T47D (cell line): ENCODE measurements at regions not wholly inside any gene's neighbourhood (a gene's known extent, or its start where the extent isn't known, plus 50 kb on each side); places are given as distances from the start of the nearest gene placed in this dataset.
"Not testable (repeated sequence)": the region's sequence is repeated elsewhere in the genome, so short reads cannot be mapped to it uniquely, and the experiment has no call there.

Experiments used
- DNase-seq, 2 experiments: peaks; one replicate each; pipeline versions ENCODE4 v3.0.0 to v3.0.0-alpha.2; 2011 to 2012; ENCODE audit warnings: low read depth in 1 of 2, low spot score in 1 of 2
- JUND ChIP-seq: IDR thresholded peaks from 2 replicates; pipeline ENCODE4 v1.6.1; 2012; ENCODE audit warnings: low read depth
- in situ Hi-C: cut with HindIII; loops from 2 replicates; pipeline ENCODE4 v1.10.0; 2016; ENCODE audit warnings: low sequenced_read_pairs, low pct_unique_long_range_greater_than_20kb

GRCh38 chr5:109570362-109570874 lies 119.3 kb upstream of the MAN2A1 start:
- in situ Hi-C loops, result no loop called here
- TF ChIP-seq JUND, result no peak

DNA sequence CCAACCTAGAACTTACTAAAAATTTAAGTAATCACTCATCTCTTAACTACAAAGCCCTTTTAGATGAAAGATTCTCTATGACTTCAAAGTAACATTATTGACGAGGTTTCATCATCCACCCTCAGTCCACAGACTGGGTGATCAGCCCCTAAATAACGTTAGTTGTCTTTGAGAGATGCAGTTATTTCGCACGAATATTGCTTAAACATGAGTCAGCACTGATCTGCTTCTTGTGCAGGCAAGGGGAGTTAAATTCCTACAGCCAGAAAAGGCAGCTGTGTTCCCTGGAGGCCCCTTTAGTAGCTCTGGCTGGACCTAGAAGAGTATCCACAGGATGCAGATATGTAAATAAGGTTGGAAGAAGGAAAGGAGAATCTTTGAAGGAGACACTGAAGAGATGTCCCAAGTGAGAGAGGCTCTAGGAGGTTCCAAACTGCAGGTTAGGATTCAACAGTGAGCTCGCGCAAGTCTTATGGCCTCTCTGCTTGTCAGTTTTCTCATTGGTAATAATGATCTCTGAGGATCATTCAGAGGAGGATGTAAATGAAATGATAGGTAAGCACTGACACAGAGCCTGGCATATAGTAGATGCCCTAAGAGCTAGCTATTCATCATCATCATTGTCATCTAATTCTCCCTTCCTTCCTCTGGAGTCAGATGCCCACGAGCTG lies 122.2 kb upstream of the MAN2A1 start:
- DNase-seq, result no peak
- in situ Hi-C loops, result no loop called here
- TF ChIP-seq JUND, result no peak

More at GRCh38 chr5:109570362-109570874, 119.3 kb upstream of the MAN2A1 start:
- DNase-seq, result no peak

DNA sequence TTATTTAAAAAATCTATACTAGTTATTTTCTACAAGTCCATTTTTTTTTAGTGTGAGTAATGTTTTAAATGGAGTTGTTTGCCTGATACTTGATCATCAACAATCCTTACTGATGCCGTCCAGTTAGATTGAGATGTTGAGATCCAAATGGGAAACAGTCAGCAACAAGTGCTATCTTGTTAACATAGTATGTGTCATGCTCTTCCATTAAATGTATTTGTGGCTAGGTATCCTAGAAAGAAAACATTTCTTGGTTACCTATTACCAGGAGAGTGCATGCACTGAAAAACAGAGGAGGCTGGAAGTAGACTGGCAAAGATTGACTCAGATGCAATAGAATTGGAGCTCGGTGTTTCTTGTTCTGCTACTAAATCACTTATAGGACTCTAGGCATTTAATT lies 123.4 kb upstream of the MAN2A1 start:
- in situ Hi-C loops, result no loop called here
- no peak for TF ChIP-seq JUND
- DNase-seq, result no peak

DNA sequence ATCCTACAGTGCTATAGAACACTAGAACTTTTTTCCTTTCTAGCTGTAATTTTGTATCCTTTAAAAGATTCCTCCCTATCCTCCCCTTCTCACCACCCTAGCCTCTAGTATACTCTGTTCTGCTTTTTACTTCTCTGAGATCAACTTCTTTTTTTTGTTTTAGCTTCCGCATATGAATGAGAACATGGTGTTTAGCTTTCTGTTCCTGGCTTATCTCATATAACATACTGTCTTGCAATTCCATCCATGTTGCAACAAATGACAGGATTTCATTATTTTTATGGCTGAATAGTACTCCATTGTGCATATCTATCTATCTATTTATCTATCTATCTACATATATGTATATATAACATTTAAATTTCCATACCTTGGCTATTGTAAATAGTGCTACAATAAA lies 126.0 kb upstream of the MAN2A1 start:
- no peak for TF ChIP-seq JUND

DNA sequence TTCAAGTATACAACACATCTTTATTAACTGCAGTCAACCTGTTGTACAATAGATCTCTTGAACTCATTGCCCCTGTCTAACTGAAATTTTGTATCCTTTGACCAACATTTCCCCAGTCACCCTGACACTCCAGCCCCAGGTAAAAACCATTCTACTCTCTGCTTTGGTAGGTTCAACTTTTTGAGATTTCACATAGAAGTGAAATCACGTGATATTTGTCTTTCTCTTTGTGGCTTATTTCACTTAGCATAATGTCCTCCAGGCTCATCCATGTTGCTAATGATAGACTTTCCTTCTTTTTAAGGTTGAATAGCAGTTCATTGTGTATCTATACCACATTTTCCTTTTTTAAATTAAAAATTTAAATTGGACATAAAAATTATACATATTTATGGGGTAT lies 126.5 kb upstream of the MAN2A1 start:
- in situ Hi-C loops, result no loop called here
- no peak for TF ChIP-seq JUND
- DNase-seq, result no peak

More for the DNA sequence above, 126.0 kb upstream of the MAN2A1 start:
- no peak for DNase-seq
- in situ Hi-C loops, result no loop called here

- no peak for TF ChIP-seq JUND
These were observed 127.3 kb upstream of the MAN2A1 start for GRCh38 chr5:109562441-109562840.

DNA sequence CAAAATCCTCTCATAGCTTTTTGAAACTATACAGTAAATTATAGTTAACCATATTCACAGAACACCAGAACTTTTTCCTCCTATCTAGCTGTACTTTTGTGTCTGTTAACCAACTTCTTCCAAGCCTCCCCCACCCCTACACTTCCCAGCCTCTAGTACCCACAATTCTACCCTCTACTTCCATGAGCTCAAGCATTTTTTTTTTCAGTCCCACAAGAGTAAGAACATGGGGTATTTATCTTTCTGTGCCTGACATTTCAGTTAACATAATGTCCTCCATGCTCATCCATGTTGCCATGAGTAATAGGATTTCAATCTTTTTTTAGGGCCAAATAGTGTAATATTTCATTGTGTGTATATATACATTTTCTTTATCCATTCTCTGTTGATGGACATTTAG lies 128.3 kb upstream of the MAN2A1 start:
- no peak for TF ChIP-seq JUND

More at GRCh38 chr5:109562441-109562840, 127.3 kb upstream of the MAN2A1 start:
- in situ Hi-C loops, result no loop called here
- DNase-seq, result no peak

DNA sequence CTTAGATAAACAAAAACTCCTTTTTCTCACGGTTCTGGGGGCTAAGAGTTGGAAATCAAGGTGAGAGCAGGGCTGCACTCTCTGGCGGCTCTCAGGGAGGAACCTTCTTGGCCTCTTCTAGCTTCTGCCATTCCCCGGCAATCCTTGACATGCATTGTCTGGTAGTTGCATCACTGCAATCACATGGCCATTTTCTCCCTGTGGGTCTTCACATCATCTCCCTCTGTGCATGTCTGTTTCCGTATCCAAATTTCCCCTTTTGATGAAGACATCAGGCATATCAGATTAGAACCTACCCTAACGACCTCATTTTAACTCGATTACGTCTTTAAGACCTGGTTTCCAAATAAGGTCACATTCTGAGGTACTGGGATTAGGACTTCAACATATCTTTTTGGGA lies 129.2 kb upstream of the MAN2A1 start:
- TF ChIP-seq JUND, result no peak
- in situ Hi-C loops, result no loop called here
- DNase-seq, result no peak

More for the DNA sequence above, 128.3 kb upstream of the MAN2A1 start:
- in situ Hi-C loops, result no loop called here
- no peak for DNase-seq

DNA sequence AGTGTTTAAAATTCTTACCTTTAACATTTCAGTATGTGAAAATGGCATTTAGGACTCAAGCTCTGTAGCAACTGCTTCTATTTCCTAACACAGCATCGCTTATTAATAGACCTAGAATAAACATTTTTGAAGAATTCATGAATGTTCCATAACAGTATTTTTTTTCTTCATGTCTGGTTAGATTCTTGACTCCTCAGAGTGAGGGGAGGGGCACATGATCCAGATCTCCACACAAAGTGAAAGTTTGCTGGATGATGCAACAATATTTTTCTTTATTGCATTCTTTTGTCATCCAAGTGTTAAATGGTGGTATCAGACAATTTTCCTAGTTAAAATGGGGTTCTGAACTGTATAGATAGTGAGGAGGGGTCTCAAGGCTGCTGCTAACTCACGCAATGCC lies 130.8 kb upstream of the MAN2A1 start:
- TF ChIP-seq JUND, result no peak
- DNase-seq, result no peak
- in situ Hi-C loops, result no loop called here

DNA sequence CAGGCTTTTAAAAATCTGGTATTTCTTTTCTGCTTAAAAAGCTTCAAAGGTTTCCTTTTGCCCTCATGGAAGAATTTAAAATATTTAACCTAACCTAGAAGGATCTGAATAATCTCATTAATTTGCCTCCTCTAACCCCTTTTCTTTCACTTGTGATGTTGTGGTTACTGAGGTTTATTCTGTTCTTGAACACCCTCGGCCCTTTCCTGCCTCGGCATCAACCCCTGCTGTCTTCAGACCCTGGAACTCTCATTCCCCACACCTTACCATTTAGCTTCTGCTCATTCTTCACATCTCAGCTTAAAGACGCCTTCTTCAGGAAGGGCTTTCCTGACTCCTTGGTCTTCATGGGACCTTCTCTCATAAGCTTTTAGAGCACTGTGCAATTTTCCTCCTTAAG lies 131.4 kb upstream of the MAN2A1 start:
- no peak for TF ChIP-seq JUND
- in situ Hi-C loops, result no loop called here
- no peak for DNase-seq

GRCh38 chr5:109553846-109554245 lies 135.9 kb upstream of the MAN2A1 start:
- no peak for DNase-seq
- in situ Hi-C loops, result no loop called here
- TF ChIP-seq JUND, result no peak

DNA sequence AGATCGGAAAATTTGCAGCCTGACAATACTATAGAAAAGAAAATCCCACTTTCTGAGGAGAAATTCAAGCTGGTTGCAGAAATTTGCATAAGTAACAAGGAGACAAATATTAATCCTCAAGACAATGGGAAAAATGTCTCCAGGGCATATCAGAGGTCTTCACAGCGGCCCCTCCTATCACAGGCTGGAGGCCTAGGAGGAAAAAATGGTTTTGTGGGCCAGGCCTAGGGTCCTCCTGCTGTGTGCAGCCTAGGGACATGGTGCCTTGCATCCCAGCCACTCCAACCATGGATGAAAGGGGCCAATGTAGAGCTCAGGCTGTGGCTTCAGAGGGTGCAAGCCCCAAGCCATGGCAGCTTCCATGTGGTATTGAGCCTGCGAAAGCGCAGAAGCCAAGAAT lies 138.5 kb upstream of the MAN2A1 start:
- DNase-seq, in situ Hi-C loops: not testable (repeated sequence)

DNA sequence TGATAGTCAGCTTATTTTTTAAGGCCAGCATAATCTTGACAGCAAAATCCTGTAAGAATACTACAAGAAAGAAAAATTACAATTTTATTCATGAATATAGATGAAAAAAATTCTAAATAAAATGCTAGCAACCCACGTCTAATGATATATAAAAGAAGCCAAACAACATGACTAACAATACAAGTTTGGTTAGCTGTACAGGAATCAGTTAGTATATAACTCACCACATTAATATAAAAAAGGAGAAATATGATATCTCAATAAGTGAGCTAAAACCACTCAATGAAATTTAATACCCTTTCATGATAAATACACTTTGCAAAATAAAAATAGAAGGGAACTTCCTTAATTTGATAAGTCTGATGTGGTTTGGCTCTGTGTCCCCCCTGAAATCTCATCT lies 139.7 kb upstream of the MAN2A1 start:
- in situ Hi-C loops, result no loop called here
- no peak for TF ChIP-seq JUND
- no peak for DNase-seq

GRCh38 chr5:109546461-109546860 lies 136.7 kb upstream of the PJA2 start:
- no peak for DNase-seq
- no peak for TF ChIP-seq JUND
- in situ Hi-C loops, result no loop called here

- DNase-seq, in situ Hi-C loops: not testable (repeated sequence)
These were observed 135.1 kb upstream of the PJA2 start for GRCh38 chr5:109544873-109545272.

DNA sequence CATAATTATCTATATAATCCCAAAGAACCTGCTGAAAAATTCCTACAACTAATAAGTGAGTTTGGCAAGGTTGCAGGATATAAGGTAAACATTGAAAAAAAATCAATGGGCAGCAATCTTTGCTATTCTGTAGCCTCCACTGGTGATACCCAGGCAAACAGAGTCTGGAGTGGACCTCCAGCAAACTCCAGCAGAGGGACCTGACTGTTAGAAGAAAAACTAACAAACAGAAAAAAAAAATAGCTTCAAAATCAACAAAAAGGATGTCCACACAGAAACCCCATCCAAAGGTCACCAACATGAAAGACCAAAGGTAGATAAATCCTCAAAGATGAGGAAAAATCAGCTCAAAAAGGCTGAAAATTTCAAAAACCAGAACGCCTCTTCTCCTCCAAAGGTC lies 128.9 kb upstream of the PJA2 start:
- DNase-seq, in situ Hi-C loops: not testable (repeated sequence)

DNA sequence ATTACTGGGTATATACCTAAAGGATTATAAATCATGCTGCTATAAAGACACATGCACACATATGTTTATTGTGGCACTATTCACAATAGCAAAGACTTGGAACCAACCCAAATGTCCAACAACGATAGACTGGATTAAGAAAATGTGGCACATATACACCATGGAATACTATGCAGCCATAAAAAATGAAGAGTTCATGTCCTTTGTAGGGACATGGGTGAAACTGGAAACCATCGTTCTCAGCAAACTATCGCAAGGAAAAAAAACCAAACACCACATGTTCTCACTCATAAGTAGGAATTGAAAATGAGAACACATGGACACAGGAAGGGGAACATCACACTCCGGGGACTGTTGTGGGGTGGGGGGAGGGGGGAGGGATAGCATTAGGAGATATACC lies 125.3 kb upstream of the PJA2 start:
- in situ Hi-C loops, DNase-seq: not testable (repeated sequence)
